H9 (cell line): ENCODE measurements at regions not wholly inside any gene's neighbourhood (a gene's known extent, or its start where the extent isn't known, plus 50 kb on each side); places are given as distances from the start of the nearest gene placed in this dataset.

Source experiments
- DNase-seq: peaks from one replicate; pipeline ENCODE4 v3.0.0-alpha.2; 2017
- H2AFZ ChIP-seq: one replicate; pipeline ENCODE4 v1.6.1; 2013; ENCODE audit warnings: mild to moderate bottlenecking, low read length, control low read depth, moderate library complexity
- H2AK5ac ChIP-seq: 2 replicates; pipeline ENCODE4 v1.6.1; 2013; ENCODE audit warnings: low read length, control low read depth, mixed read lengths; ENCODE audit not compliant: insufficient read length
- H2BK120ac ChIP-seq: one replicate; pipeline ENCODE4 v1.6.1; 2013; ENCODE audit warnings: low read depth, mild to moderate bottlenecking, low read length, control low read depth, inconsistent platforms; ENCODE audit not compliant: poor library complexity, severe bottlenecking
- H2BK12ac ChIP-seq: 2 replicates; pipeline ENCODE4 v1.6.1; 2013; ENCODE audit warnings: low read length, control low read depth, mixed read lengths, low read depth; ENCODE audit not compliant: insufficient read length
- H2BK15ac ChIP-seq: 2 replicates; pipeline ENCODE4 v1.6.1; 2013; ENCODE audit warnings: low read depth, low read length, control low read depth
- H2BK20ac ChIP-seq: one replicate; pipeline ENCODE4 v1.6.1; 2013; ENCODE audit warnings: low read depth, mild to moderate bottlenecking, low read length, control low read depth, inconsistent platforms; ENCODE audit not compliant: poor library complexity, severe bottlenecking
- H2BK5ac ChIP-seq: 2 replicates; pipeline ENCODE4 v1.6.1; 2013; ENCODE audit warnings: low read length, control low read depth, mixed read lengths; ENCODE audit not compliant: insufficient read length
- H3K14ac ChIP-seq: 2 replicates; pipeline ENCODE4 v1.6.1; 2013; ENCODE audit warnings: low read length, control low read depth; ENCODE audit not compliant: insufficient read depth
- H3K18ac ChIP-seq: 2 replicates; pipeline ENCODE4 v1.6.1; 2013; ENCODE audit warnings: low read depth, mild to moderate bottlenecking, mixed read lengths, low read length, control low read depth; ENCODE audit not compliant: insufficient read length
- H3K23ac ChIP-seq: 2 replicates; pipeline ENCODE4 v1.6.1; 2013; ENCODE audit warnings: low read length, control low read depth, mixed read lengths, low read depth; ENCODE audit not compliant: insufficient read length
- H3K23me2 ChIP-seq: 2 replicates; pipeline ENCODE4 v1.6.1; 2013; ENCODE audit warnings: low read depth, mild to moderate bottlenecking, mixed read lengths, low read length, control low read depth; ENCODE audit not compliant: insufficient read length, poor library complexity, severe bottlenecking
- H3K27ac ChIP-seq: 2 replicates; pipeline ENCODE4 v1.5.1; 2013; ENCODE audit warnings: low read length, control low read depth, mixed read lengths, low read depth; ENCODE audit not compliant: insufficient read length
- H3K27me3 ChIP-seq: 2 replicates; pipeline ENCODE4 v1.6.1; 2013; ENCODE audit warnings: low read length, control low read depth, inconsistent platforms; ENCODE audit not compliant: insufficient read depth
- H3K4ac ChIP-seq: 2 replicates; pipeline ENCODE4 v1.6.1; 2013; ENCODE audit warnings: low read depth, mild to moderate bottlenecking, control low read depth, inconsistent platforms, low read length, moderate library complexity
- H3K4me1 ChIP-seq: 2 replicates; pipeline ENCODE4 v1.6.1; 2013; ENCODE audit warnings: low read length, control low read depth, inconsistent platforms; ENCODE audit not compliant: insufficient read depth
- H3K4me2 ChIP-seq: 2 replicates; pipeline ENCODE4 v1.6.1; 2013; ENCODE audit warnings: low read length, control low read depth, mixed read lengths; ENCODE audit not compliant: insufficient read length, insufficient read depth
- H3K56ac ChIP-seq: 2 replicates; pipeline ENCODE4 v1.6.1; 2013; ENCODE audit warnings: low read depth, mild to moderate bottlenecking, mixed read lengths, low read length, control low read depth; ENCODE audit not compliant: insufficient read length
- H3K79me1 ChIP-seq: 2 replicates; pipeline ENCODE4 v1.6.1; 2013; ENCODE audit warnings: low read depth, mild to moderate bottlenecking, moderate library complexity, low read length, control low read depth, inconsistent platforms; ENCODE audit not compliant: insufficient read depth, poor library complexity, severe bottlenecking
- H3K79me2 ChIP-seq: 2 replicates; pipeline ENCODE4 v1.6.1; 2013; ENCODE audit warnings: low read length, control low read depth, inconsistent platforms; ENCODE audit not compliant: insufficient read depth
- H3K9ac ChIP-seq: 2 replicates; pipeline ENCODE4 v1.6.1; 2013; ENCODE audit warnings: low read length, control low read depth, mixed read lengths; ENCODE audit not compliant: insufficient read length; ENCODE audit errors: extremely low read depth
- H3K9me3 ChIP-seq: one replicate; pipeline ENCODE4 v1.6.1; 2013; ENCODE audit warnings: low read depth, low read length, inconsistent platforms; ENCODE audit not compliant: control insufficient read depth
- H3T11ph ChIP-seq: one replicate; pipeline ENCODE4 v1.6.1; 2013; ENCODE audit warnings: mild to moderate bottlenecking, low read length, control low read depth, inconsistent platforms
- H4K20me1 ChIP-seq: one replicate; pipeline ENCODE4 v1.6.1; 2013; ENCODE audit not compliant: control insufficient read depth, insufficient read length, insufficient read depth
- H4K5ac ChIP-seq: 2 replicates; pipeline ENCODE4 v1.6.1; 2013; ENCODE audit warnings: low read depth, mild to moderate bottlenecking, mixed read lengths, low read length, control low read depth; ENCODE audit not compliant: insufficient read length
- H4K8ac ChIP-seq: replicated peaks from 2 replicates; pipeline ENCODE4 v1.6.1; 2013; ENCODE audit warnings: low read length, control low read depth, mixed read lengths, low read depth; ENCODE audit not compliant: insufficient read length
- H4K91ac ChIP-seq: 2 replicates; pipeline ENCODE4 v1.6.1; 2013; ENCODE audit warnings: low read depth, mild to moderate bottlenecking, moderate library complexity, mixed read lengths, low read length, control low read depth; ENCODE audit not compliant: insufficient read length
- H3K27ac Mint-ChIP-seq, 3 experiments: 2 replicates in 2 of 3; 3 replicates in 1 of 3; pipeline ENCODE4 v1.8.0; 2020 to 2021; ENCODE audit warnings: mixed read lengths in 3 of 3, mild to moderate bottlenecking in 1 of 3, moderate library complexity in 1 of 3
- H3K27me3 Mint-ChIP-seq: 2 replicates; pipeline ENCODE4 v1.8.0; 2021; ENCODE audit warnings: low read depth, mild to moderate bottlenecking, moderate library complexity, mixed read lengths
- H3K36me3 Mint-ChIP-seq, 3 experiments: 2 replicates in 2 of 3; 3 replicates in 1 of 3; pipeline ENCODE4 v1.8.0; 2020 to 2021; ENCODE audit warnings: low read depth in 3 of 3, mixed read lengths in 3 of 3; ENCODE audit not compliant: insufficient read depth in 1 of 3
- H3K4me1 Mint-ChIP-seq, 2 experiments: 2 replicates each; pipeline ENCODE4 v1.8.0; 2020; ENCODE audit warnings: mixed read lengths in 2 of 2
- H3K4me3 Mint-ChIP-seq, 2 experiments: 2 replicates in 1 of 2; 3 replicates in 1 of 2; pipeline ENCODE4 v1.8.0; 2020 to 2021; ENCODE audit warnings: mild to moderate bottlenecking in 2 of 2, mixed read lengths in 2 of 2, moderate library complexity in 1 of 2
- H3K9me3 Mint-ChIP-seq, 2 experiments: 2 replicates in 1 of 2; 3 replicates in 1 of 2; pipeline ENCODE4 v1.8.0; 2020; ENCODE audit warnings: mild to moderate bottlenecking in 2 of 2, mixed read lengths in 2 of 2, moderate library complexity in 1 of 2
- WGBS: extraction: QIAGEN DNeasy Blood & Tissue Kit; methylation state at CpG from one replicate; pipeline ENCODE4 v1.1.7; 2013; ENCODE audit warnings: missing lambda C conversion rate, low lambda C conversion rate, mixed read lengths; ENCODE audit not compliant: insufficient read length; ENCODE audit errors: extremely low coverage; 5-methylcytosine and 5-hydroxymethylcytosine counted together
- TF ChIP-seq, protein P1 (sequence below): fragments of 200-600 bp; sonication (generic); conservative IDR thresholded peaks from 3 replicates; pipeline ENCODE4 v1.8.0; 2021; ENCODE audit warnings: antibody characterized with exemption, mild to moderate bottlenecking

DNA sequence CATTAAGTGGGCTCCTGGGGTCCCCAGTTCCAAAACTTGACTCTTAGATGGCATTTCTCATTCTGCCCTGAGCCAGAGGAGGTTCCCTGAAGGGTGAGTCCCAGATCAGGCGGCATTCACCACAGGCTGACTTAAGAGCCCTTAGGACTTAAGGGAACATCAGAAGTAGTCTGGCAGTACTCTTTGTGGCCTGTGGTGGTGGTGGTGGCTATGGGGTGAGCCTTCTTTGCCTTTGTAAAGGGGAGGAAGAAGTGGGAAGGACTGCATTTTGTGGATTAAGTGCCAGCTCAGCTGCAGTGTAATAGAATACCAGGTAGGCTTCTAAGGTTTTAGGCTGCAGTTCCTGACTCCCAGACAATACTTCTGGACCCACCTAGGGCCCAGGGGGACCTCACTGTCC lies 186.5 kb upstream of the KCTD3 start:
- no peak overlapping the region for H3K4me3 Mint-ChIP-seq
- TF ChIP-seq, protein P1, sequence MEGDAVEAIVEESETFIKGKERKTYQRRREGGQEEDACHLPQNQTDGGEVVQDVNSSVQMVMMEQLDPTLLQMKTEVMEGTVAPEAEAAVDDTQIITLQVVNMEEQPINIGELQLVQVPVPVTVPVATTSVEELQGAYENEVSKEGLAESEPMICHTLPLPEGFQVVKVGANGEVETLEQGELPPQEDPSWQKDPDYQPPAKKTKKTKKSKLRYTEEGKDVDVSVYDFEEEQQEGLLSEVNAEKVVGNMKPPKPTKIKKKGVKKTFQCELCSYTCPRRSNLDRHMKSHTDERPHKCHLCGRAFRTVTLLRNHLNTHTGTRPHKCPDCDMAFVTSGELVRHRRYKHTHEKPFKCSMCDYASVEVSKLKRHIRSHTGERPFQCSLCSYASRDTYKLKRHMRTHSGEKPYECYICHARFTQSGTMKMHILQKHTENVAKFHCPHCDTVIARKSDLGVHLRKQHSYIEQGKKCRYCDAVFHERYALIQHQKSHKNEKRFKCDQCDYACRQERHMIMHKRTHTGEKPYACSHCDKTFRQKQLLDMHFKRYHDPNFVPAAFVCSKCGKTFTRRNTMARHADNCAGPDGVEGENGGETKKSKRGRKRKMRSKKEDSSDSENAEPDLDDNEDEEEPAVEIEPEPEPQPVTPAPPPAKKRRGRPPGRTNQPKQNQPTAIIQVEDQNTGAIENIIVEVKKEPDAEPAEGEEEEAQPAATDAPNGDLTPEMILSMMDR = no peak
- H3K27ac ChIP-seq = no peak overlapping the region

More for the DNA sequence above, 186.5 kb upstream of the KCTD3 start:
- H4K91ac ChIP-seq = no peak overlapping the region
- Mint-ChIP-seq H3K27ac (0 out of 7 replicates have a peak overlapping the region, but pooled peaks of 1 of the 3 experiments have one; percentile 11), H3K4me1 (no peaks in the 10 kb centered on the region), H3K9me3 (no peaks in the 10 kb centered on the region), H3K36me3 (no peaks in the 10 kb centered on the region), H3K27me3 (no peaks in the 10 kb centered on the region)
- H3K4ac ChIP-seq = no peak overlapping the region
- no peak overlapping the region for H3K9ac ChIP-seq
- H2AFZ ChIP-seq = no peak overlapping the region
- H3K27me3 ChIP-seq = no peaks in the 10 kb centered on the region
- H3K79me2 ChIP-seq = no peaks in the 10 kb centered on the region
- no peak overlapping the region for H3K4me2 ChIP-seq
- no peak overlapping the region for H3K18ac ChIP-seq
- no peak overlapping the region for H2BK5ac ChIP-seq
- H2BK20ac ChIP-seq = no peak overlapping the region
- no peak overlapping the region for H3T11ph ChIP-seq
- H2AK5ac ChIP-seq = no peak overlapping the region
- no peak overlapping the region for H3K56ac ChIP-seq
- no peak overlapping the region for H3K23ac ChIP-seq
- H2BK12ac ChIP-seq = no peak overlapping the region
- no peak overlapping the region for H2BK120ac ChIP-seq
- no peaks in the 10 kb centered on the region for H4K20me1 ChIP-seq
- H2BK15ac ChIP-seq = no peak overlapping the region
- H3K9me3 ChIP-seq = no peaks in the 10 kb centered on the region
- DNase-seq = no peak
- H3K79me1 ChIP-seq = no peaks in the 10 kb centered on the region
- H3K14ac ChIP-seq = no peak overlapping the region
- no peak overlapping the region for H4K8ac ChIP-seq
- no peaks in the 10 kb centered on the region for H3K23me2 ChIP-seq
- no CpG with 5 or more reads among the region's 1 CpG for whole genome bisulfite sequencing
- H3K4me1 ChIP-seq = no peaks in the 10 kb centered on the region
- no peak overlapping the region for H4K5ac ChIP-seq
